ENCODE measurements at regions not wholly inside any gene's neighbourhood (a gene's known extent, or its start where the extent isn't known, plus 50 kb on each side); places are given as distances from the start of the nearest gene placed in this dataset.
A peak's percentile ranks its signal among the peaks of the same experiment; 100 is the strongest.

DNA sequence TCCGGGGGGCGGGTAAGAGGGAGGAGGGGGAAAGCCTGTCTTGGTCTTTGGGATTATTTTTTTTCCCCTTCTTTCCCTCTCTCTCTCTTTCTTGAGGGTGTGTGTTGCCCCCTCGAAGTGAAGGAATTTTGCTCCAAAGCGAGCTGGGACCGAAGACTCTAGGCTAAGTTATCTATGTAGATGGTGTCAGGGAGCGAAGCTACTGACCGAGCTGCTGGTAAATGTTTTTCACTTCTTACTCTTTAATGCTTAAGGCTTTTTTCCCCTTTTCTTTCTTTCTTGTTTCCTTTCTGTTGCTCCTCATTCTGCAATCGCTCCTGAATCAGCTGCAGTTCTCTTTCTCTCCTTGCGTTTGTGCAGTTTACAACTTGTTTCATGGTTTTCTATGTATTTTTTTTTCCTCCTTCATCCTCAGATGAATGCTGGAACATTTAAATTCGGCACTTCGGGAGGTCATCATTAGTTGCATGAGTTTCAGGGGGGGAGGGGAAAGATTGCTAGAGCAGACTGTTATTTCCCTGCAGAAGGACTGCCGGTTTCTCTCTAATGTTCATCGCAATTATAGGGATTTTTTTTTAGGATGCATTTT, 1312.0 kb upstream of the WWC1 start:
- Histone ChIP-seq H3K9me2 (ENCODE audit: insufficient read depth, low read length) (no peaks in the 10 kb centered on the region), H3K4me2 (ENCODE audit: low read length) (peak overlapping the region; percentile 94), H3K36me3 (ENCODE audit: insufficient read depth, low read length) (no peaks in the 10 kb centered on the region), H3F3A (ENCODE audit: insufficient read depth, low read length, poor library complexity, severe bottlenecking) (peaks cover 4% of the 10 kb centered on the region), H3K79me2 (replicated peaks; ENCODE audit: insufficient read depth, low read length) (peaks cover 10% of the 10 kb centered on the region), H4K20me1 (ENCODE audit: insufficient read depth) (no peaks in the 10 kb centered on the region), H3K27me3 (ENCODE audit: insufficient read depth, low read depth, low read length) (no peaks in the 10 kb centered on the region), H3K9ac (ENCODE audit: low read length) (peak overlapping the region; percentile 70), H3K27ac (ENCODE audit: low read length) (peak overlapping the region; percentile 58), H3K9me3 (ENCODE audit: low read length) (no peaks in the 10 kb centered on the region), H2AFZ (ENCODE audit: low read depth, low read length) (peak overlapping the region; percentile 68), H3K4me3 (ENCODE audit: low read length) (peak overlapping the region; percentile 71)
- TF ChIP-seq SMC3 (conservative IDR thresholded peaks at IDR 0.05; ENCODE audit: poor library complexity) = peak; percentile 10
- TF ChIP-seq RAD21 (conservative IDR thresholded peaks at IDR 0.05) = peak; percentile 2
- TF ChIP-seq, protein P1, sequence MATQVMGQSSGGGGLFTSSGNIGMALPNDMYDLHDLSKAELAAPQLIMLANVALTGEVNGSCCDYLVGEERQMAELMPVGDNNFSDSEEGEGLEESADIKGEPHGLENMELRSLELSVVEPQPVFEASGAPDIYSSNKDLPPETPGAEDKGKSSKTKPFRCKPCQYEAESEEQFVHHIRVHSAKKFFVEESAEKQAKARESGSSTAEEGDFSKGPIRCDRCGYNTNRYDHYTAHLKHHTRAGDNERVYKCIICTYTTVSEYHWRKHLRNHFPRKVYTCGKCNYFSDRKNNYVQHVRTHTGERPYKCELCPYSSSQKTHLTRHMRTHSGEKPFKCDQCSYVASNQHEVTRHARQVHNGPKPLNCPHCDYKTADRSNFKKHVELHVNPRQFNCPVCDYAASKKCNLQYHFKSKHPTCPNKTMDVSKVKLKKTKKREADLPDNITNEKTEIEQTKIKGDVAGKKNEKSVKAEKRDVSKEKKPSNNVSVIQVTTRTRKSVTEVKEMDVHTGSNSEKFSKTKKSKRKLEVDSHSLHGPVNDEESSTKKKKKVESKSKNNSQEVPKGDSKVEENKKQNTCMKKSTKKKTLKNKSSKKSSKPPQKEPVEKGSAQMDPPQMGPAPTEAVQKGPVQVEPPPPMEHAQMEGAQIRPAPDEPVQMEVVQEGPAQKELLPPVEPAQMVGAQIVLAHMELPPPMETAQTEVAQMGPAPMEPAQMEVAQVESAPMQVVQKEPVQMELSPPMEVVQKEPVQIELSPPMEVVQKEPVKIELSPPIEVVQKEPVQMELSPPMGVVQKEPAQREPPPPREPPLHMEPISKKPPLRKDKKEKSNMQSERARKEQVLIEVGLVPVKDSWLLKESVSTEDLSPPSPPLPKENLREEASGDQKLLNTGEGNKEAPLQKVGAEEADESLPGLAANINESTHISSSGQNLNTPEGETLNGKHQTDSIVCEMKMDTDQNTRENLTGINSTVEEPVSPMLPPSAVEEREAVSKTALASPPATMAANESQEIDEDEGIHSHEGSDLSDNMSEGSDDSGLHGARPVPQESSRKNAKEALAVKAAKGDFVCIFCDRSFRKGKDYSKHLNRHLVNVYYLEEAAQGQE (IDR thresholded peaks at IDR 0.05; ENCODE audit: borderline replicate concordance) = no peak

DNA sequence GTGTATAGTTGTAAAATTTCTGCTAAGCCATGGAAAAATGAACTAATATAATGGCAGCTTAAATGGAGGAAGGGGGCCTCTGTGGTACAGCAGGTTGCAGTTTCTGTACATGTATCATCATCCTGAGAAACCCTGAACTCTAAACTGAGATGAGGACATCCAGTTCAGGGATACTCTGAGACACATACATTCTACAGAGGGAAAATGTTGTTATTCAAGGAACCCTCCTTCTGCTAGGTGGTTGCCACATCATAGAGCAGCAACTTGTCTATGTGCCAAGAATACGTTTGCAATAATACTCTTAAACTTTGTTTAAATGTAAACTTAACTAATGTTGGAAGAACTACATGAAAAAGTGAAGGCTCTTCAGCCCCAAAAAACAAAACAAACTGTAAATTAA, 1310.8 kb upstream of the WWC1 start:
- Histone ChIP-seq H3K4me3 (ENCODE audit: low read length) (peak overlapping the region; percentile 71), H3K79me2 (replicated peaks; ENCODE audit: insufficient read depth, low read length) (peaks cover 10% of the 10 kb centered on the region), H3K27me3 (ENCODE audit: insufficient read depth, low read depth, low read length) (no peaks in the 10 kb centered on the region), H3K36me3 (ENCODE audit: insufficient read depth, low read length) (no peaks in the 10 kb centered on the region), H2AFZ (ENCODE audit: low read depth, low read length) (no peak overlapping the region), H3K9ac (ENCODE audit: low read length) (no peak overlapping the region), H3K27ac (ENCODE audit: low read length) (no peak overlapping the region), H3K4me2 (ENCODE audit: low read length) (peak overlapping the region; percentile 94), H3K9me3 (ENCODE audit: low read length) (no peaks in the 10 kb centered on the region), H3K9me2 (ENCODE audit: insufficient read depth, low read length) (no peaks in the 10 kb centered on the region), H4K20me1 (ENCODE audit: insufficient read depth) (no peaks in the 10 kb centered on the region), H3F3A (ENCODE audit: insufficient read depth, low read length, poor library complexity, severe bottlenecking) (peaks cover 4% of the 10 kb centered on the region)
- no peak for TF ChIP-seq POLR2AphosphoS5 (IDR thresholded peaks at IDR 0.05)
- TF ChIP-seq EP300 (conservative IDR thresholded peaks at IDR 0.05; ENCODE audit: poor library complexity, severe bottlenecking) = no peak
- TF ChIP-seq RAD21 (conservative IDR thresholded peaks at IDR 0.05) = no peak
- TF ChIP-seq TAF1 (IDR thresholded peaks at IDR 0.05; ENCODE audit: low read depth) = no peak
- TF ChIP-seq CTCF (IDR thresholded peaks at IDR 0.05; ENCODE audit: poor library complexity, severe bottlenecking) = no peak
- TF ChIP-seq, protein P1 (IDR thresholded peaks at IDR 0.05; ENCODE audit: borderline replicate concordance) = no peak
